AG08396 (cell line): ENCODE measurements at regions not wholly inside any gene's neighbourhood (a gene's known extent, or its start where the extent isn't known, plus 50 kb on each side); places are given as distances from the start of the nearest gene placed in this dataset.
"Not testable (repeated sequence)": the region's sequence is repeated elsewhere in the genome, so short reads cannot be mapped to it uniquely, and the experiment has no call there.

Experiments
- DNase-seq: peaks from one replicate; pipeline ENCODE4 v3.0.0; 2012; ENCODE audit warnings: low spot score, mixed read lengths

DNA sequence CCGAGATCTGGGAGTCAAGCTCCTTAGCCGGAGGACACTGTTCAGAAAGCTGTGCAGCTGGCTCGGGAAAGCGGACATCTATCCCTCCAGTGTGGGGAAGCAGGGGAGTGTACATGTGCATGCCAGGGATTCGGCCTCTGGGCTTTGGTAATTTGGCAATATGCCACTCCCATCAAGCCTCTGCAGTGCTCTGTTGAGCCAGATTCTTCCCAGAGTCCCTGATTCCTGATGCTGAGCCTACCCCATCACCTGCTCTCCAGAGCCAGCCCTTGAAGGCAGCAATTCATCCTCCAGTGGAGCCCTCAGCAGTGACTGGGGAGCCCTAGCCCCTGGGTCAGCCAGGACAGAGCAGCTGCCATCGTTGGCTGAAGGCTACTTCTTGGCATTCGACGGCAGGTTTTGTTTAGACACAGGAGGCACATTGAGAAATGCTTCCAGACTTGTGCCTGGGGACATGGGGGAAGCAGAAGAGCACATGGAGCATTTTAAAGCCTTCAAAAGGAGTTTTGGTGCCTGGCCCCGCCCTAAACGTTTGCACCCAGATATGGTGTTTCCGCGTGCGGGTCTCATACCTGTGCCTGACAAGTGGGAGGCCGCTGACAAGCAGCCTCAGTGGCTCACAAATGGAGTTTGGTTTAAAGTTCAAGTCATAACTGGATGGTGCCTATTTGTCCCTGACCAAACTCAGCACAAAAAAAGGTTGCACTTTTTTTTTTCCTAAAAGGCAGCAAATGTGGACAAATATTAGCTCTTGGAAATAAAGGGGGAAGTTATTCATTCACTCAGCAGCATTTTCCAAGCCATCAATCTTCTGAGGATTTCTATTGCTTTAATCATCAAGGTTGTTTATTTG is 272.8 kb downstream of the CYRIA start:
- DNase-seq = no peak

DNA sequence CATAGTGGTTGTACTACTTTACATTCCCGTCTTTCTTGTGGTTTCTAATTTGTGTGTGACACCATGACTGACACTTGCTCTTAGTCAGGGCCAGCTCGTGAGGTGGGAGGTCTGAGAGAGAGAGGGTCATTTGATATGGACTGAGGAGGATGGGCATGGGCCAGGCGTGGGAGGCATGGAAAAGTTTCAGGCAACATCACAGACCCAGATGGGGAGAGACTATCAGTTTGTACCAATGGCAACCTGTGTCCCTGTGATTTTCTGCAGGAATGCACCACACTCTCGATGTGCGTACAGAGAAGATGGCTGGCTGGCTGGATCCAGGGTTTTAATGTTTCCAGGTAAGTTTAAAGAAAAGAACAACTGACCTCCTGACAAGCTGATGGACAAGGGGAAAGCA is 273.6 kb downstream of the CYRIA start:
- DNase-seq = no peak

DNA sequence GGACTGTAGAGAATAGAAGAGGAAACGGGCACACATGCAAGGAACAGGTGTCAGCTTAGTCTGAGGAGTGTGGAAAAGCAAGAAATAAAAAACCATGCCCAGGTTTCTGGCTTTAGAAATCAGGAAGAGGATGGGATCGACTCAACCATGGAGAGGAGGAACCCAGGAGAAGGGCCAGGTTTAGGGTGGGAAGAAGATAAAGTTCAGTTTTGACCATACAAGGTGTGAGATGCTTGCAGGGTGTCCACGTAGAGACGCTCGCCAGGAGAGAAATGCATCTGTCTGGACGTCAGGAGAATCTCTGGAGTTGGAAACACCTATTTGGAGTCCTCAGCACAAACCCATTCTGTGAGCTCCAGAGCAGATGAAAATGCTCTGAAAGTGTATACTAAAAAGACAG is 275.1 kb downstream of the CYRIA start:
- DNase-seq = no peak

DNA sequence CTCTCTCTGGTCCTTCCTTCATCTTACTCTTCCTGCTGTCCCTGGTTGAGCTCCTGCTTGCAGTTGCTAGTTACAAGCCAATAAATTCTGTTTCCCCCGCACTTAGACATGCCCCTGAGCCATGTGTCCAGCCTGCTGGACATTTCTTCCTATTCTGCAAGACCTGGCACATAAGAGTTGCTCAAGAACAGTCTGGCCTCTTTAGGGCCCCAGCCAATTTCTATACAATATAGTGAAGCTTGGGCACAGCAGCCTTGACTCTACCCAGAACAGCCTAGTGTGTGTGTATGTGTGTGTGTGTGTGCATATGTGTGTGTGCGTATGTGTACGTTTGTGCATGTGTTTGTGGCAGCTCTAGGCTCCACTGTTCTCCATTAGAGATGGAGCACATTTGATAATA is 276.0 kb downstream of the CYRIA start:
- DNase-seq = no peak

DNA sequence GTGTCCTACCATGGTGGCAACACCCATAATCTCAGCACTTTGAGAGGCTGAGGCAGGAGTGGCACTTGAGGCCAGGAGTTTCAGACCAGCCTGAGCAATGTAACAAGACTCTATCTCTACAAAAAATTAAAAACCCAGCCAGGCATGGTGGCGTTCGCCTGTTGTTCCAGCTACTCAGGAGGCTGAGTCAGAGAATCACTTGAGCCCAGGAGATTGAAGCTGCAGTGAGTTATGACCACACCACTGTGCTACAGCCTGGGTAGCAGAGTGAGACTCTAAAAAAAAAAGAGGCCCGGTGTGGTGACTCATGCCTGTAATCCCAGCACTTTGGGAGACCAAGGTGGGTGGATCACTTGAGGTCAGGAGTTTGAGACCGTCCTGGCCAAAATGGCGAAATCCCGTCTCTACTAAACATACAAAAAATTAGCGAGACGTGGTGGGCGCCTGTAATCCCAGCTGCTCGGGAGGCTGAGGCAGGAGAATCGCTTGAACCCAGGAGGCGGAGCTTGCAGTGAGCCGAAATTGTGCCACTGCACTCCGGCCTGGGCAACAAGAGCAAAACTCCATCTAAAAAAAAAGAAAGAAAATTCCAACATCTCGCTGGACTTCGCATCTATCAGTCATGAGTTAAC is 277.3 kb downstream of the CYRIA start:
- not testable (repeated sequence) for DNase-seq

DNA sequence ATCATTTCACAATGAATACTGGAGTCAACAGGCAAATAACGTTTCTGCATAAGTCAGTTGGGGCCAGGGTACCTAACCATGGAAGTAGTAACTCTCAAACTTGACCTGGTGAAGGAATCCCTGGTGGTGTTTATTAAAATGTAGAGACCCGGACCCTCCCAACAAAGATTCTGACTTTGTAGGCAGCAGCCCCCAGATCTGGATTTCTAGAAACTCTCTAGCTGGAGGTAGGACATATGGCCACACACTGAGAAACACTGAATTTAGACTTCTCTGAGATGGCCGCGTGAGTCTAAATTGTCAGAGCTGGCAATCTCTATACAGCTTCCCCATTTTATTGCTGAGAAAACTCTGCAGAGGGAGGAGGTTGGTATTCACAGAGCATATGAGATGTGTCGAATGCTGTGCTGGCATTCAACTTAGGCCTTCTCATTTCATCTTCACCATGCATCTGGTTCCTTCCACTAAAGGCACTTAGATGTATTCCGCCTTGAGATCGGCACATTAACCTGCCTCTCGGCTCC is 278.1 kb downstream of the CYRIA start:
- DNase-seq = no peak

DNA sequence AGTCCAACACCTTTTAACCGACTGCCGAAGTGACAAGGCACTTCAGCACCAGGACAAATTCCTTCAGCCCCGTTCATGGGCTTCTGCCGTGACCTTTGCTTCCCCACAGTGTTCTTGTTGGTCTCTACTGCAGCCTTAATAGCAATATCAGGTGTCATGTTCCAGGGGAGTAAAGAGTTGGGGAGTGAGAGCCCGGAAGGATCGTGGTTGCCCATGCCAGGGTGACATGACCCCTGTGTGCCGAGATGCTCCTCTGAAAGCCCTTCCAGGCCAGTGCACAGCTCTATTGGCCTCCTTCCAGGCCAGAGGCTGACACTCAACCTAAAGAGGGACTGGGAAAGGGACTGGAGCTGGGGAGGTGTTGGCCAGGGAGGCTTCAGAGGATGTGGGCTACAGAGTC is 279.2 kb downstream of the CYRIA start:
- no peak for DNase-seq

DNA sequence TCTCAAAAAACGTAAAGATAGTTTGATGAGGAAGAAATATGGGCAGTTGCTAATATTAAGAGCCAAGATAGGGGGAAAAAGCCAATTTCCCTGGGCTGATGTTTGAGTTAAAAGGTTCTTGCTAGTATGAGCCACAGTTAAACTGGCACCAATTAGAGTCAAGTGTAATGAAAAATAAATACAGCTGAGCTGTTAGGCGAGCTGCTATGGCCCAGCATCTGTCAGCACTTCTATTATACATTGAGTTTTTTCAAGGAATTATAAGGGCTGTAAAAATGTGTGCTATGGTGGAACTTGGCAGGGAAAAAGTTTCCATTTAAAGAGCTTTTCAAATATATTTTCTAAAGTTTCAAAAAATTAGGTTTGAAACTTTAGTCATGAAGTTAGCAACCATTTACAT is 279.6 kb downstream of the CYRIA start:
- no peak for DNase-seq

DNA sequence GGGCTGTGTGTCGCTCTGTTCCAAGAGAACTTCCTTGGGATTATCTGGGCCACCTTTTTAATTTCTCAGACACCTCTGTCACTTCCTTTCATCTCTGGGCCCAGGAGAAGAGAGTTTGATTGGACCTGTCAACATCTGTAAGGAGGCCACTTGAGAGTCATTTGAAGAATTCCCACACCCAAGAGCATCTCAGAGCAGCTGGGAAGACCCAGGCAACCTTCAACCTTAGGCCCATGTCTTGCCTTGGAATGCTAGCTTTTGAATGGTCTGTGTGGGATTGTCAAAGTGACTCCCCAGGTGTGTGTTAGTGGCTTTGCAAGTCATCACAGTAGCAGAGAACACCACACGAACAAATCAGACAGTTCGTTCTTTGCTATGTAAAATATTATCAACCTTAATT is 280.3 kb downstream of the CYRIA start:
- no peak for DNase-seq

DNA sequence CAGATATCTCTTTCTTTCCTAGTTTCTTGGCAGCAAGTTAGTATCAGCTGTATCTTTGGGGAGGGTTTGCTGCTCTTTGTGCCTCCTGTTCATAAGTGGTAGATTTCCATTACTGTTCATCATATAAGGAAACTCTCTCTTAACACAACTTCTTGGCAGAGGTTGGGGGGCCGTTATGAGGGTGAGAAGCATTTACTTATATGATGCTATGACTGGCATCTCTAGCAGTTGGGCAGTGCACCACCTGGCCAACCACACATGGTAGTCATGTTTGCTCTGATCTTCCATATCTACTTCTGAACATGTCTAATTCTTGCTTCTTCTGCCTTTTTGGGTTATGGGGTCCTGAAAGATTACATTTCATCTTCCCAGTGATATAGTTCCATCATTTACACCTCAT is 282.2 kb downstream of the CYRIA start:
- DNase-seq = no peak

DNA sequence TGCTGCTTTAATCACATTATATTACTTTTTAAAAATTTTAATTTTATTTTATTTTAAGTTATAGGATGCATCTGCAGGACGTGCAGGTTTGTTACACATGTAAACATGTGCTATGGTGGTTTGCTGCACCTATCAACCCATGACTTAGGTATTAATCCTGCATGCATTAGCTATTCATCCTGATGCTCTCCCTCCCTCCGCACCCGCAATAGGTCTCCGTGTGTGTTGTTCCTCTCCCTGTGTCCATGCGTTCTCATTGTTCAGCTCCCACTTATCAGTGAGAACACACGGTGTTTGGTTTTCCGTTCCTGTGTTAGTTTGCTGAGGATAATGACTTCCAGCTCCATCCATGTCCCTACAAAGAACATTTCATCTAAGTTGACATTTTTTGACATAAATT is 283.2 kb downstream of the CYRIA start:
- no peak for DNase-seq

DNA sequence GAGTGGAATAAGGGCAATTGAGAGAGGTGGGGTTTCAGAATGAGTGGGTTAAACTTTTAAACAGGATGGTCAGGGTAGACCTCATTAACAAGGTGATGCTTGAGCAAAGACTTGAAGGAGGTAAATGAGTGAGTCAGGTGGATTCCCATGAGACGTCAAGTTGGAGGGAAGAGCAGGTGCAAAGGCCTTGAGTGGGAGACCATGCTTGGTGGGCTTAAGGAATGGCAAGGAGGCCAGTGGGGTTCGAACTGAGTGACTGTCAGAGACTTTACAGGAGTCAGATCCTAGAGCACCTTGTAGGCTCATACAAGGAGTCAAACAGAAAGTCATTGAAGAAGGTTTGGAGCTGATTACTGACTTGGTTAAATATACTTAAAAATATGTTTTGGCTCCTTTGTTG is 284.1 kb downstream of the CYRIA start:
- no peak for DNase-seq

DNA sequence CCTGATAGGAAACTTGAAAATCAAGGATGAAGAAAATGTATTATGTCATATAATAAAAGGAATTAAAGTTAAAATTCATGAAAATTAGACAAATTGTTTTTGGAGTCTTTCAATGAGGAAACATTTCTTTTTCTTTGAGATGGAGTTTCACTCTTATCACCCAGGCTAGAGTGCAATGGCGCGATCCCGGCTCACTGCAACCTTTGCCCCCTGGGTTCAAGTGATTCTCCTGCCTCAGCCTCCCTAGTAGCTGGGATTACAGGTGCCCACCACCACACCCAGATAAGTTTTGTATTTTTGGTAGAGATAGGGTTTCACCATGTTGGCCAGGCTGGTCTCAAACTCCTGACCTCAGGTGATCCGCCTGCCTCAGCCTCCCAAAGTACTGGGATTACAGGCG is 285.7 kb downstream of the CYRIA start:
- DNase-seq = not testable (repeated sequence)

DNA sequence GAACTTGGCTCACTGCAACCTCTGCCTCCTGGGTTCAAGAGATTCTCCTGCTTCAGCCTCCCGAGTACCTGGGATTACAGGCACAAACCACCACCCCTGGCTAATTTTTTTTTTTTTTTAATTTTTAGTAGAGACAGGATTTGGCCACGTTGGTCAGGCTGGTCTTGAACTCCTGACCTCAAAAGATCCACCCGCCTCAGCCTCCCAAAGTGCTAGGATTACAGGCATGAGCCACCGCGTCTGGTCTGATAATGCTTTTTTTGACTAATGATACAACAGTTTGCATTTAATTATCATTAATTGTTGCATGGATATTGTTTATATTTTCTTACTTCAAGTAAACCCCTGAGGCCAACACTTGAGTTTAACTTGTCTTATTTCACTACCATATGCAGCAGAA is 286.6 kb downstream of the CYRIA start:
- not testable (repeated sequence) for DNase-seq

DNA sequence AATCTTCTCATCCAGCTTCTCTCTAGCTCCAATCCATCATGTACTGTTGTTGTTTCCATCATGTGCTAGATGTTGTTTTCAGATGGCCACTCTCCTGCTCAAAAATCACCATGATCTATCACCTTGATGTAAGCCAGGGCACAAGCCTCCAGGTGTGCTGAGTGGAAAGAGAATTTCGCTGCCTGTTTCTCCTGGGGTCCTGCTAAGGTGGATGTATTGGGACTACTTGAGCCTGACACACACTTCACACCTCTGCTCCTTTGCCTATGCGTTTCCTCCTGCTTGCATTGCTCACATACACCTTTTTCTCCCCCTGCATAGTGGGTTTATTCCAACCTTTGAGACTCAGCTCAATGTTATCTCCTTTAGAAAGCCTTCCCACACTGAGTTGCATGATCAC is 287.6 kb downstream of the CYRIA start:
- DNase-seq = no peak

DNA sequence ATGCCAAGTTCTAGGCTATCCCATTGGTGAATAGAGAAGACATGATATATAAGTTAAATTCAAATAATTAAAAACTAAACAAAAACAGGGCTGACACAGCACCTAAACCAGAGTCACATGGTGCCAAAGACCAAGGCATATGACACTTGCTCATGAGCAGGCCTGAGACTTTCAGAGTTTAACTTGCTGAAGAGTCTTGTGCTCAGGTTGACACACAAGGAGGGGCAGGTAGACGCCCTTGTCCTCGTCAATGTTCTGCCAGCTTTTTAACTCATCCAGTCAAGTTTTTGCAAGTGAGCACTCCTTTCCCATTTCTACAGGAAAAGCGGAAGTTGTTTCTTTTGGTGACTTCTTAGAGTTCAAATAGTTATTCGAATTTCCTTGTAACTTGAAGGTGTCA is 289.7 kb downstream of the CYRIA start:
- no peak for DNase-seq

DNA sequence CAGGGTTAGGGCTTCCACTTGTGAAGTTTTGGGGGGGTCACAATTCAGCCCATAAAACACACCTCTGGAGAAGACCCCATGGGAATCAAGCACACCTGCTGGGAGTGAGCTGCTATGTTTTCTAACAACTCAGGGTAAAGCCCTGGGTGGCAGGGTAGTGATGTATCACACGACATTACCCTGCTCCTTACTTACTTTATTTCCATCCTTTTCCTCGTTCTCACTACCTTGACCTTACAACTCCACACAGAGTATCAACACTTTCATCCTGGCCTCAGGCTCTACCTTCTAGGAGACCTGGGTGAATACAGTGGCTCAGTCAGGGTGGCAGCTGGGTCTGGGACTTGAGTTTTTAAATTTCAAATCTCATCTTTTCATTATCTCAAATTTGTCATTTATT is 290.3 kb downstream of the CYRIA start:
- DNase-seq = no peak

DNA sequence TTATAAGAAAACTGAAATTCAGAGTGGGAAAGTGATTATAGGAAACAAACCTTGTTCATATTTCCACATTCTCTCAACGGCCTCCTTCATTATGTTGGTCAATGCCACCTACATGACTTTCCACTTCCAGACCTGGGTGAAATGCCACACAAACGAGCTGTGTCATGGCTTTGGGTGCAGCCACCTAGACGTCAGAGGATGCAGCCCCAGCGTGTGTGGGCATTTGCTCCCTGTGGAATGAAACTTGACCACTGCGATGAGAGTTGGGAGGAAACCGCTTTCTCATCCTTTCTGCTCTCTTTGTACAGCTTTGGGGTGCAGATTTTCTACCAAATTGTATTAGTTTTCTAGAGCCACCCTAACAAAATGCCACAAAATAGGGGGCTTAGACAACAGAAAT is 291.0 kb downstream of the CYRIA start:
- DNase-seq = no peak

DNA sequence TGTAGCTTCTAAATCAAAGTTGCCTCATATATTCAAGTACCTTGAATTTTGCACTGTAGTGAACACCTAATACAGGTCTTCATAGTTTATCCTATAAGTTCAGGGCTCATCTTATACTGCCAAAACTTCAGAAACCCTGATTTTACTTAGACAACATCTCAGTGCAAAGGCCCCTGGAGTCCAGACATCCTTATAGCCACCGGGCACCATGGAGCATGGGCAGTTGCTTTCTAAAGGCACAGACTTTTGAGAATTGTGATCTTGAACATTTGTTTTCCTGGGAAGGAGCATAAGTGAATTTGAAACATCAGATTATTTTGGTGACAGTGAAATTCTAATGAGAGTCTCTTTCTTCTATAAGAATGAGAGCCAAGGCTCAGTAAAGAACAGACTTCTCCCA is 292.3 kb downstream of the CYRIA start:
- no peak for DNase-seq

DNA sequence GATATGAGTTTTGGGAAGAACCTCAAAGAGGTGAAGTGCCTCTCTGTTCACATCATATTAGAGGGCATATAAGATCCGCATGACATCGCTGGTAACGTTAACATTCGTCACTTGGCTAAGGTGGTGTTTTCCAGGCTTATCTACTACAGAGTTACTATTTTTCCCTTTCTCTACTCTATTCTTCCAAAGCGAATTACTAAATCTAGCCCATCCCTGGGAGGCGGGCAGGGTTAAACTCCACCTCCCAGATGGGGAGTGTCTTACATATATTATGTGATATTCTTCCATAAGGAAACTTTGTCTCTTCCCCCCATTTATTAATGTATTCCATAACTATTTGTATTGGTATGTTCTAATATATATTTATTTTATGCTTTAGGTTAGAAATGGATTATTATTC is 293.9 kb downstream of the CYRIA start:
- no peak for DNase-seq

DNA sequence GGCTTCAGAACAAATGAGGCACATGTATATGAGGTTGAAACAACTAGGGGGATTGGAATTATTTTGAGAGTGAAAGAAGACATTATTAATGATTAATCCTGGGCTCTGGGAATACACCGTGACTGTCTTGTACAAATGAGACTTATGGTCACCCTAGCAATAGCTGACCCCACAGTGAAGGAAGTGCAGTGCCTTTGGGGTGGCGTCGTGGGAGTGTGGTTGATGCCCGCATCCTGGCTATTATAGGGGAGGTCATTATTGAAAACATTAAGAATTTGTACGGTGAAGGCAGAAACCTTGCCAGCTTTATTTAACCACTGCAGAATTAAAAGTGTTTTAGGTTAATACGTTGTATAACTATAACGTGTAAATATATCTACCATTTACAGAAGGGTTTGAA is 296.7 kb downstream of the CYRIA start:
- no peak for DNase-seq

DNA sequence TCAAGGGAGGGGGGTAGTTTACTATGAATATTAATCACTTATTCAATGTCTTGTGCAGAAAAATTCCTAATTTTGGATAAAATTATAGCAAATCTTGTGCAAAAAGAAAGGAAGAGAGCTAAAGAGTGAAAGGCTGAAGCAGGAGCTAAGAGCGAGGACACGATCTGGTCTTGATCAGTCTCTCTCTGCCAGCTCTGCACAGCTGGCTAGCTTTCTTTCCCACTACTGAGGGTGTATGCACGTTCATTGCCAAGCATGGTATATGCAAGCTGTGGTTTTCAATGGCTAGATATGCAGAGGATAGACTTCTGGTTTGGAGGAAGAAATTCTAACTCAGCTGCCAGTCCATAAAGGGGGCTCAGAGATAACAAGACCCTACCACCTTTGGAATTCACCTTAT is 297.3 kb downstream of the CYRIA start:
- no peak for DNase-seq

DNA sequence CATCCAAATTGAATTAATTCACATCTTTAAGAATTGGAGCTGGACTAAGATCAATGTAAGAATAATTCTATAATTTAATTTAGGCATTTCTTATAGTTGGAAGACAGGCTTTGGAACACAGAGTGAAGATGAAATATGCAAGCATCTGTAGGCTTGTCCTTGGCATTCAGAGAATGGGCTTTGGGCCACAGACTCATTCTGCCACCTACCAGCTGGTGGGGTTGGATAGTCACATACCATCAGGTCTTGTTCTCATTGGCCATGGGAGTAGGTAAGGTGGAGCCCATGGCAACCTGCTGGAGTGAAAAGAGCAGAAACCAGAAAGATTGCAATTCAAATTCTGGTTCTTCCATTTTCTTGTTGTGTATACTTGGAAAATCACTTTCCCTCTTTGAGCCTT is 300.3 kb downstream of the CYRIA start:
- DNase-seq = no peak

DNA sequence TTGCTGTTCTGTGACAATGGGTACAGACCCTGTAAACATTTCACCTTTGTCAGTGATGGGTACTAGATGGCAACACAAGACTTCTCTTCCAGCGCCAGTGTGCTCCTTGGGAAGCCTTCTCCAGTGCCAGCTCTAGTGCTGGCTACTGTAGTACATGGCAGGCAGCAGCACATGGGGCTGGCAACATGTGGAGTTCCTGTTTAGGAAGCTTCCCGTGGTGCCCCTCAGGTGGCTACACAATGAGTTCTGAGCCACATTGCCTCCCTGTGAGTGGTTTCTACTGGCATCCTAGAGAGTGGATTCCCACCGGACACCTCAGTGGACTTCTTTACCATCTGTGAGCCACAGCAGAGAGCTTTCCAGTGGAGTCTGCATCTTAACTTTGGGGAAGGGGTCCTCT is 302.1 kb downstream of the CYRIA start:
- DNase-seq = no peak
